K562 (cell line): ENCODE measurements at regions not wholly inside any gene's neighbourhood (a gene's known extent, or its start where the extent isn't known, plus 50 kb on each side); places are given as distances from the start of the nearest gene placed in this dataset.
"Not testable (repeated sequence)": the region's sequence is repeated elsewhere in the genome, so short reads cannot be mapped to it uniquely, and the experiment has no call there.

Source experiments
- ATAC-seq: fragments of 200-7000 bp; cut with Tn5 transposase; 3 replicates; pipeline ENCODE4 v1.9.1; 2020; ENCODE audit warnings: moderate library complexity
- BruUV-seq: library from RNA; stranded (reverse); fragments of 400-500 nt; replicated peaks from 2 replicates; lab custom pipeline; 2021; lab: Mats Ljungman, UMichigan
- CTCF ChIA-PET: fragments of 300-600 bp; formaldehyde crosslinking; extraction: SDS; loops from one replicate; lab custom pipeline; 2021; ENCODE audit warnings: low intra/inter-chr PET ratio; lab: Yijun Ruan, JAX
- POLR2A ChIA-PET: fragments of 300-600, 350-650 bp; sonication (Branson Sonifier 250); formaldehyde crosslinking; extraction: SDS; loops from one replicate; lab custom pipeline; 2021; ENCODE audit warnings: antibody characterized with exemption, inconsistent platforms; lab: Yijun Ruan, JAX
- DNase-seq, 4 experiments: peaks; one replicate each; pipeline versions ENCODE4 v3.0.0 to v3.0.0-alpha.2; 2011 to 2018; ENCODE audit warnings: low spot score in 3 of 4, mixed read lengths in 3 of 4; ENCODE audit errors: extremely low read depth in 1 of 4
- FAIRE-seq: peaks from 2 replicates; lab custom pipeline; 2011; peaks lifted over from hg19 to GRCh38; lab: Jason Lieb, UNC
- H2AFZ ChIP-seq: 2 replicates; pipeline ENCODE4 v1.6.0; 2011; ENCODE audit warnings: low read depth, low read length, control low read depth, inconsistent platforms
- H3K27ac ChIP-seq: fragments of 200-600 bp; 3 replicates; pipeline ENCODE4 v1.8.0; 2011; ENCODE audit warnings: low read depth, mild to moderate bottlenecking, control low read depth, inconsistent platforms, low read length, moderate library complexity, mixed read lengths; ENCODE audit errors: extremely low read depth
- H3K27me3 ChIP-seq, 2 experiments: fragments of 300-600 bp in 1 of 2; 2 replicates in 1 of 2; 3 replicates in 1 of 2; pipeline versions ENCODE4 v1.6.0 to v1.8.0; 2011; ENCODE audit warnings: inconsistent platforms in 2 of 2, low read length in 2 of 2, mild to moderate bottlenecking in 1 of 2, mixed read lengths in 1 of 2, moderate library complexity in 1 of 2; ENCODE audit not compliant: control insufficient read depth in 2 of 2, insufficient read depth in 2 of 2
- H3K36me3 ChIP-seq: fragments of 300-600 bp; 3 replicates; pipeline ENCODE4 v1.8.0; 2011; ENCODE audit warnings: mild to moderate bottlenecking, low read length, inconsistent platforms; ENCODE audit not compliant: control insufficient read depth, insufficient read depth
- H3K4me1 ChIP-seq, 2 experiments: fragments of 200-600 bp in 1 of 2; replicated peaks in 1 of 2; 2 replicates in 1 of 2; 3 replicates in 1 of 2; pipeline versions ENCODE4 v1.5.1 to v1.8.0; 2011; ENCODE audit warnings: inconsistent platforms in 2 of 2, low read length in 2 of 2, mild to moderate bottlenecking in 1 of 2, mixed read lengths in 1 of 2, moderate library complexity in 1 of 2; ENCODE audit not compliant: control insufficient read depth in 2 of 2, insufficient read depth in 2 of 2
- H3K4me2 ChIP-seq: 2 replicates; pipeline ENCODE4 v1.6.1; 2011; ENCODE audit warnings: low read length, control low read depth, inconsistent platforms, mixed read lengths; ENCODE audit not compliant: insufficient read depth
- H3K4me3 ChIP-seq: fragments of 200-600 bp; sonication (generic), shearing (Covaris generic); 2 replicates; pipeline ENCODE4 v1.5.1; 2016; ENCODE audit warnings: control low read depth, inconsistent platforms
- H3K79me2 ChIP-seq: fragments of 200-600 bp; 3 replicates; pipeline ENCODE4 v1.8.0; 2011; ENCODE audit warnings: low read length, inconsistent platforms; ENCODE audit not compliant: control insufficient read depth, insufficient read depth
- H3K9ac ChIP-seq, 2 experiments: 2 replicates each; pipeline versions ENCODE4 v1.6.0 to v1.6.1; 2011; ENCODE audit warnings: low read depth in 2 of 2, low read length in 2 of 2, control low read depth in 1 of 2, inconsistent platforms in 1 of 2, mild to moderate bottlenecking in 1 of 2, mixed read lengths in 1 of 2; ENCODE audit not compliant: insufficient read depth in 1 of 2
- H3K9me1 ChIP-seq: one replicate; pipeline ENCODE4 v1.6.0; 2011; ENCODE audit warnings: inconsistent platforms, mild to moderate bottlenecking, low read length, moderate library complexity; ENCODE audit not compliant: control insufficient read depth, insufficient read depth
- H3K9me3 ChIP-seq: replicated peaks from 2 replicates; pipeline ENCODE4 v1.5.1; 2011; ENCODE audit warnings: low read depth, low read length, inconsistent platforms; ENCODE audit not compliant: control insufficient read depth, insufficient read depth
- H4K20me1 ChIP-seq: replicated peaks from 2 replicates; pipeline ENCODE4 v1.6.1; 2011; ENCODE audit warnings: low read length, inconsistent platforms, mixed read lengths; ENCODE audit not compliant: control insufficient read depth, insufficient read depth
- WGBS: fragments of 100-300 bp; shearing (Covaris generic); methylation state at CpG from one replicate; pipeline ENCODE4 v1.1.6; 2016; ENCODE audit warnings: low coverage, mixed read lengths; ENCODE audit not compliant: insufficient coverage; ENCODE audit errors: missing lambda C conversion rate; 5-methylcytosine and 5-hydroxymethylcytosine counted together
- in situ Hi-C: fragments of 300-500 bp; cut with MboI; formaldehyde crosslinking; loops from 4 replicates; pipeline ENCODE4 v1.15.0; 2018; ENCODE audit warnings: inconsistent platforms, mixed read lengths
- intact Hi-C: fragments of 100-400 bp; cut with micrococcal nuclease; formaldehyde crosslinking; loops from 2 replicates; pipeline ENCODE4 v1.14.2; 2022

- FAIRE-seq, H3K27me3 ChIP-seq, H3K9me1 ChIP-seq, ATAC-seq, H3K4me2 ChIP-seq, POLR2A ChIA-PET, DNase-seq, H3K4me1 ChIP-seq, H4K20me1 ChIP-seq, H3K27ac ChIP-seq, H3K9me3 ChIP-seq, BruUV-seq, in situ Hi-C loops, H3K4me3 ChIP-seq, intact Hi-C loops, H3K9ac ChIP-seq, CTCF ChIA-PET, H3K36me3 ChIP-seq, H2AFZ ChIP-seq, H3K79me2 ChIP-seq: not testable (repeated sequence)
- WGBS: 0% methylated on average over 3 of the region's 3 CpGs
Measured at GRCh38 chr4:189566900-189567299, 373.8 kb upstream of the FRG1 start.

DNA sequence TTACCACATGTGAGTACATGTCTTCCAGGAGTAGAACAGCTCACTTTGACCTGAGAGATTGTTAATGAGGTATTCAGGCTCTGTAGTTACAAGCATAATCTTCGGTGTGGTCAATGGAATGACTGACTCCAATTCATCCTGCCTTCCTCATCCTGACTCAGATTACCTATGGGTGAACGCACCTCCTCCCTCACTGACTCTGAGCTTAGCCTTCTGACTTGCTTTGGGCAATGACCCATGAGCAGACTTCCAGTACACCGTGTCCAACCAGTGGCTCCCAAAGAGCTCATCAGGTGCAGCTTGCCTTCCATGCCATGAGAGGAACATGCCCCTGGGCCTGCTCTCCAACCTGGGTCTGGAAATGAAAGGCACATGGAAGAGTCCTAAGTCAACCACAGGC lies 361.0 kb upstream of the FRG1 start:
- H3K27me3 ChIP-seq, in situ Hi-C loops, DNase-seq, H3K79me2 ChIP-seq, BruUV-seq, CTCF ChIA-PET, H2AFZ ChIP-seq, H3K9ac ChIP-seq, H3K9me1 ChIP-seq, H3K27ac ChIP-seq, POLR2A ChIA-PET, intact Hi-C loops, H3K4me1 ChIP-seq, ATAC-seq, H3K4me2 ChIP-seq, H4K20me1 ChIP-seq, H3K36me3 ChIP-seq, FAIRE-seq, H3K9me3 ChIP-seq, H3K4me3 ChIP-seq: not testable (repeated sequence)
- WGBS: 0% methylated on average over 3 of the region's 3 CpGs

- H3K27me3 ChIP-seq, H3K9me3 ChIP-seq, FAIRE-seq, in situ Hi-C loops, H3K79me2 ChIP-seq, BruUV-seq, H4K20me1 ChIP-seq, H2AFZ ChIP-seq, H3K4me2 ChIP-seq, H3K9me1 ChIP-seq, DNase-seq, CTCF ChIA-PET, H3K4me3 ChIP-seq, H3K9ac ChIP-seq, intact Hi-C loops, ATAC-seq, POLR2A ChIA-PET, H3K4me1 ChIP-seq, H3K36me3 ChIP-seq, H3K27ac ChIP-seq: not testable (repeated sequence)
- 4% methylated on average over 18 of the region's 18 CpGs for WGBS
Measured at GRCh38 chr4:189586908-189587632, 353.6 kb upstream of the FRG1 start.

GRCh38 chr4:189589201-189589600 lies 351.5 kb upstream of the FRG1 start:
- POLR2A ChIA-PET, FAIRE-seq, H3K27me3 ChIP-seq, H3K9me3 ChIP-seq, H3K9ac ChIP-seq, H3K36me3 ChIP-seq, ATAC-seq, H3K27ac ChIP-seq, CTCF ChIA-PET, intact Hi-C loops, H4K20me1 ChIP-seq, H3K79me2 ChIP-seq, BruUV-seq, H3K4me1 ChIP-seq, H3K9me1 ChIP-seq, DNase-seq, H3K4me3 ChIP-seq, H3K4me2 ChIP-seq, in situ Hi-C loops, H2AFZ ChIP-seq: not testable (repeated sequence)
- WGBS: 4% methylated on average over 7 of the region's 12 CpGs
